HCT116 (cell line): ENCODE measurements at regions not wholly inside any gene's neighbourhood (a gene's known extent, or its start where the extent isn't known, plus 50 kb on each side); places are given as distances from the start of the nearest gene placed in this dataset.

Experiments used
- ATAC-seq: fragments of 200-7000 bp; cut with Tn5 transposase; 2 replicates; pipeline ENCODE4 v1.9.1; 2020; ENCODE audit warnings: mild to moderate bottlenecking, moderate library complexity
- BruUV-seq: library from RNA; stranded (reverse); fragments of 400-500 nt; replicated peaks from 2 replicates; lab custom pipeline; 2021; lab: Mats Ljungman, UMichigan
- CTCF ChIA-PET: fragments of 300-600 bp; sonication (Branson Sonifier 250); formaldehyde crosslinking; loops from one replicate; lab custom pipeline; 2021; ENCODE audit warnings: antibody characterized with exemption; lab: Charles Lee
- POLR2A ChIA-PET: fragments of 300-600, 350-600 bp; sonication (Branson Sonifier 250); formaldehyde crosslinking; loops from one replicate; lab custom pipeline; 2021; ENCODE audit warnings: antibody characterized with exemption; lab: Charles Lee
- RAD21 ChIA-PET, 2 experiments: fragments of 300-600 bp; sonication (Branson Sonifier 250); formaldehyde crosslinking; loops; one replicate each; lab custom pipeline; 2023; ENCODE audit warnings: low total read pairs in 2 of 2; ENCODE audit not compliant: uncharacterized antibody in 2 of 2, unreplicated experiment in 2 of 2, low non-redundant PET in 1 of 2; lab: Charles Lee
- DNase-seq: peaks from one replicate; pipeline ENCODE4 v3.0.0-alpha.2; 2010; ENCODE audit warnings: low read depth, low spot score
- H2AFZ ChIP-seq: fragments of 200-600 bp; shearing (Covaris generic), sonication (generic); 2 replicates; pipeline ENCODE4 v1.6.1; 2017; ENCODE audit warnings: low read depth, mixed run types, mixed read lengths, antibody characterized with exemption, low read length; ENCODE audit not compliant: poor library complexity, severe bottlenecking
- H3K27ac ChIP-seq: 2 replicates; pipeline ENCODE4 v1.5.1; 2012; ENCODE audit warnings: low read depth, low read length
- H3K27me3 ChIP-seq: fragments of 200-600 bp; sonication (generic); 2 replicates; pipeline ENCODE4 v1.6.1; 2016; ENCODE audit warnings: mixed run types, low read length, mixed read lengths; ENCODE audit not compliant: insufficient read depth
- H3K36me3 ChIP-seq, 2 experiments: fragments of 200-500 bp in 1 of 2; fragments of 200-600 bp in 1 of 2; sonication (Bioruptor generic) in 1 of 2; sonication (generic) in 1 of 2; 2 replicates each; pipeline versions ENCODE4 v1.5.1 to v1.6.1; 2014 to 2016; ENCODE audit warnings: low read length in 2 of 2, inconsistent platforms in 1 of 2, mixed read lengths in 1 of 2, mixed run types in 1 of 2; ENCODE audit not compliant: insufficient read depth in 2 of 2, control insufficient read depth in 1 of 2
- H3K4me1 ChIP-seq, 2 experiments: fragments of 200-600 bp in 1 of 2; sonication (generic) in 1 of 2; 2 replicates each; pipeline versions ENCODE4 v1.5.1 to v1.6.1; 2012 to 2017; ENCODE audit warnings: low read length in 2 of 2, inconsistent platforms in 1 of 2, mild to moderate bottlenecking in 1 of 2, mixed read lengths in 1 of 2, mixed run types in 1 of 2, moderate library complexity in 1 of 2; ENCODE audit not compliant: insufficient read depth in 2 of 2, control insufficient read depth in 1 of 2
- H3K4me2 ChIP-seq: fragments of 200-600 bp; sonication (generic); 2 replicates; pipeline ENCODE4 v1.6.1; 2017; ENCODE audit warnings: mixed run types, low read length, mixed read lengths
- H3K4me3 ChIP-seq, 2 experiments: fragments of 200-600 bp in 1 of 2; sonication (generic) in 1 of 2; replicated peaks in 1 of 2; 2 replicates each; pipeline ENCODE4 v1.5.1; 2011 to 2016; ENCODE audit warnings: low read length in 2 of 2, control low read depth in 1 of 2, low read depth in 1 of 2, mild to moderate bottlenecking in 1 of 2, mixed read lengths in 1 of 2, mixed run types in 1 of 2
- H3K79me2 ChIP-seq: fragments of 200-600 bp; sonication (generic); 2 replicates; pipeline ENCODE4 v1.6.1; 2017; ENCODE audit warnings: mild to moderate bottlenecking, mixed run types, low read length, moderate library complexity, mixed read lengths; ENCODE audit not compliant: insufficient read depth
- H3K9ac ChIP-seq: fragments of 200-600 bp; sonication (generic); 2 replicates; pipeline ENCODE4 v1.6.1; 2016; ENCODE audit warnings: low read length, mixed read lengths
- H3K9me2 ChIP-seq: fragments of 200-600 bp; sonication (generic), shearing (Covaris generic); 2 replicates; pipeline ENCODE4 v1.6.1; 2017; ENCODE audit warnings: mixed run types, mild to moderate bottlenecking, moderate library complexity; ENCODE audit not compliant: insufficient read depth
- H3K9me3 ChIP-seq, 2 experiments: fragments of 200-500 bp in 1 of 2; fragments of 200-600 bp in 1 of 2; sonication (Bioruptor generic) in 1 of 2; sonication (generic) in 1 of 2; 2 replicates each; pipeline ENCODE4 v1.6.1; 2014 to 2017; ENCODE audit warnings: low read length in 2 of 2, mixed read lengths in 2 of 2, inconsistent platforms in 1 of 2, low read depth in 1 of 2, mild to moderate bottlenecking in 1 of 2, mixed run types in 1 of 2, moderate library complexity in 1 of 2; ENCODE audit not compliant: control insufficient read depth in 1 of 2, insufficient read depth in 1 of 2
- H4K20me1 ChIP-seq: fragments of 200-600 bp; sonication (generic), shearing (Covaris generic); 2 replicates; pipeline ENCODE4 v1.6.1; 2017; ENCODE audit warnings: mixed run types, mild to moderate bottlenecking, moderate library complexity; ENCODE audit not compliant: insufficient read depth
- JUND ChIP-seq: IDR thresholded peaks from 2 replicates; pipeline ENCODE4 v1.6.1; 2012
- POLR2AphosphoS5 ChIP-seq: IDR thresholded peaks from 2 replicates; pipeline ENCODE4 v1.6.1; 2011; ENCODE audit warnings: mild to moderate bottlenecking, low read depth, low read length, moderate library complexity
- REST ChIP-seq: IDR thresholded peaks from 2 replicates; pipeline ENCODE4 v1.6.1; 2012; ENCODE audit warnings: low read depth
- intact Hi-C: fragments of 100-400 bp; cut with micrococcal nuclease; formaldehyde crosslinking; loops from 2 replicates; pipeline ENCODE4 v1.10.0; 2022

GRCh38 chr7:80971225-80971624 lies 52.4 kb upstream of the SEMA3C start:
- Histone ChIP-seq H3K4me3 (no peak overlapping the region), H3K27me3 (no peaks in the 10 kb centered on the region), H3K9me2 (no peaks in the 10 kb centered on the region), H3K4me2 (no peak overlapping the region), H3K9me3 (no peaks in the 10 kb centered on the region), H3K36me3 (no peaks in the 10 kb centered on the region), H3K27ac (no peak overlapping the region), H3K79me2 (no peaks in the 10 kb centered on the region), H4K20me1 (no peaks in the 10 kb centered on the region), H3K9ac (no peak overlapping the region), H2AFZ (no peak overlapping the region), H3K4me1 (no peaks in the 10 kb centered on the region)
- DNase-seq = no peak
- ChIA-PET CTCF (no interaction called here), RAD21 (no interaction called here), POLR2A (no interaction called here)
- BruUV-seq = no TSS peak
- intact Hi-C loops = no loop called here
- no peak for ATAC-seq
- no peak for TF ChIP-seq POLR2AphosphoS5
- TF ChIP-seq JUND = no peak
- no peak for TF ChIP-seq REST
